IPS DF 6.9 (cell line): ENCODE measurements at regions not wholly inside any gene's neighbourhood (a gene's known extent, or its start where the extent isn't known, plus 50 kb on each side); places are given as distances from the start of the nearest gene placed in this dataset.
"Not testable (repeated sequence)": the region's sequence is repeated elsewhere in the genome, so short reads cannot be mapped to it uniquely, and the experiment has no call there.

Source experiments
- DNase-seq: peaks from one replicate; pipeline ENCODE4 v3.0.0-alpha.2; 2013; ENCODE audit warnings: low read depth, low spot score
- H3K27ac ChIP-seq: one replicate; pipeline ENCODE4 v1.5.1; 2013; ENCODE audit warnings: low read length, control low read depth
- H3K27me3 ChIP-seq: 2 replicates; pipeline ENCODE4 v1.6.1; 2013; ENCODE audit warnings: mild to moderate bottlenecking, low read length; ENCODE audit not compliant: control insufficient read depth, insufficient read depth
- H3K36me3 ChIP-seq: 2 replicates; pipeline ENCODE4 v1.6.1; 2013; ENCODE audit warnings: low read length; ENCODE audit not compliant: control insufficient read depth, insufficient read depth
- H3K4me1 ChIP-seq: 2 replicates; pipeline ENCODE4 v1.6.1; 2013; ENCODE audit warnings: low read length; ENCODE audit not compliant: control insufficient read depth, insufficient read depth
- H3K4me3 ChIP-seq: 2 replicates; pipeline ENCODE4 v1.5.1; 2013; ENCODE audit warnings: mild to moderate bottlenecking, low read length
- H3K9me3 ChIP-seq: 2 replicates; pipeline ENCODE4 v1.6.1; 2013; ENCODE audit warnings: low read length, inconsistent platforms; ENCODE audit not compliant: control insufficient read depth, insufficient read depth
- WGBS: extraction: QIAGEN DNeasy Blood & Tissue Kit; methylation state at CpG from one replicate; pipeline ENCODE4 v1.1.7; 2013; ENCODE audit warnings: mixed read lengths, missing lambda C conversion rate; ENCODE audit not compliant: insufficient read length, insufficient coverage; 5-methylcytosine and 5-hydroxymethylcytosine counted together

GRCh38 chr7:150110882-150111281 is 212.3 kb upstream of the LRRC61 start:
- H3K27me3 ChIP-seq, DNase-seq, H3K4me1 ChIP-seq, H3K27ac ChIP-seq, H3K4me3 ChIP-seq, H3K9me3 ChIP-seq, H3K36me3 ChIP-seq: not testable (repeated sequence)
- no CpG with 5 or more reads among the region's 8 CpGs for WGBS

- WGBS, result 100% methylated on average over 2 of the region's 33 CpGs
- not testable (repeated sequence) for H3K4me3 ChIP-seq
These were observed 211.6 kb upstream of the LRRC61 start for GRCh38 chr7:150111373-150112139.

GRCh38 chr7:150113301-150113700 is 209.9 kb upstream of the LRRC61 start:
- H3K27me3 ChIP-seq, H3K4me1 ChIP-seq, DNase-seq, H3K4me3 ChIP-seq, H3K9me3 ChIP-seq, H3K36me3 ChIP-seq, H3K27ac ChIP-seq: not testable (repeated sequence)
- no CpG with 5 or more reads among the region's 2 CpGs for WGBS

More at GRCh38 chr7:150111373-150112139, 211.6 kb upstream of the LRRC61 start:
- H3K27ac ChIP-seq, DNase-seq, H3K36me3 ChIP-seq, H3K27me3 ChIP-seq, H3K4me1 ChIP-seq, H3K9me3 ChIP-seq: not testable (repeated sequence)

- H3K27me3 ChIP-seq, H3K27ac ChIP-seq, DNase-seq, H3K4me1 ChIP-seq, H3K4me3 ChIP-seq, H3K9me3 ChIP-seq, H3K36me3 ChIP-seq: not testable (repeated sequence)
- WGBS, result no CpG with 5 or more reads among the region's 3 CpGs
These were observed 208.6 kb upstream of the LRRC61 start for GRCh38 chr7:150114591-150114990.

GRCh38 chr7:150119966-150120365 is 203.2 kb upstream of the LRRC61 start:
- not testable (repeated sequence) for DNase-seq, H3K4me3 ChIP-seq
- WGBS, result no CpG with 5 or more reads among the region's 1 CpG

GRCh38 chr7:150125831-150126230 is 197.3 kb upstream of the LRRC61 start:
- not testable (repeated sequence) for DNase-seq, H3K36me3 ChIP-seq, H3K27me3 ChIP-seq, H3K4me1 ChIP-seq, H3K27ac ChIP-seq, H3K4me3 ChIP-seq, H3K9me3 ChIP-seq
- no CpG with 5 or more reads among the region's 8 CpGs for WGBS

More at GRCh38 chr7:150119966-150120365, 203.2 kb upstream of the LRRC61 start:
- not testable (repeated sequence) for H3K27ac ChIP-seq, H3K36me3 ChIP-seq, H3K9me3 ChIP-seq, H3K4me1 ChIP-seq, H3K27me3 ChIP-seq

GRCh38 chr7:150134451-150134850 is 188.7 kb upstream of the LRRC61 start:
- not testable (repeated sequence) for H3K4me3 ChIP-seq, H3K9me3 ChIP-seq

GRCh38 chr7:150135620-150136190 is 187.4 kb upstream of the LRRC61 start:
- not testable (repeated sequence) for H3K27me3 ChIP-seq, H3K4me3 ChIP-seq, H3K9me3 ChIP-seq, DNase-seq, H3K4me1 ChIP-seq, H3K36me3 ChIP-seq, H3K27ac ChIP-seq
- no CpG with 5 or more reads among the region's 8 CpGs for WGBS

More at GRCh38 chr7:150134451-150134850, 188.7 kb upstream of the LRRC61 start:
- not testable (repeated sequence) for H3K27me3 ChIP-seq, DNase-seq, H3K36me3 ChIP-seq, H3K4me1 ChIP-seq, H3K27ac ChIP-seq
- WGBS, result no CpG with 5 or more reads among the region's 7 CpGs

- not testable (repeated sequence) for H3K4me1 ChIP-seq, DNase-seq, H3K4me3 ChIP-seq, H3K9me3 ChIP-seq, H3K36me3 ChIP-seq, H3K27me3 ChIP-seq, H3K27ac ChIP-seq
- WGBS, result no CpG with 5 or more reads among the region's 5 CpGs
These were observed 183.3 kb upstream of the LRRC61 start for GRCh38 chr7:150139840-150140239.

- DNase-seq, H3K4me3 ChIP-seq, H3K9me3 ChIP-seq, H3K27ac ChIP-seq, H3K4me1 ChIP-seq, H3K27me3 ChIP-seq, H3K36me3 ChIP-seq: not testable (repeated sequence)
- WGBS, result no CpG with 5 or more reads among the region's 13 CpGs
These were observed 181.4 kb upstream of the LRRC61 start for GRCh38 chr7:150141525-150142345.
